HG02588 (cell line): ENCODE measurements at regions not wholly inside any gene's neighbourhood (a gene's known extent, or its start where the extent isn't known, plus 50 kb on each side); places are given as distances from the start of the nearest gene placed in this dataset.
"Not testable (repeated sequence)": the region's sequence is repeated elsewhere in the genome, so short reads cannot be mapped to it uniquely, and the experiment has no call there.

ENCODE experiments used
- ATAC-seq: cut with Tn5 transposase; IDR thresholded peaks from one replicate; pipeline ENCODE4 v1.9.1; 2021; ENCODE audit warnings: mild to moderate bottlenecking, moderate library complexity; ENCODE audit not compliant: unreplicated experiment

DNA sequence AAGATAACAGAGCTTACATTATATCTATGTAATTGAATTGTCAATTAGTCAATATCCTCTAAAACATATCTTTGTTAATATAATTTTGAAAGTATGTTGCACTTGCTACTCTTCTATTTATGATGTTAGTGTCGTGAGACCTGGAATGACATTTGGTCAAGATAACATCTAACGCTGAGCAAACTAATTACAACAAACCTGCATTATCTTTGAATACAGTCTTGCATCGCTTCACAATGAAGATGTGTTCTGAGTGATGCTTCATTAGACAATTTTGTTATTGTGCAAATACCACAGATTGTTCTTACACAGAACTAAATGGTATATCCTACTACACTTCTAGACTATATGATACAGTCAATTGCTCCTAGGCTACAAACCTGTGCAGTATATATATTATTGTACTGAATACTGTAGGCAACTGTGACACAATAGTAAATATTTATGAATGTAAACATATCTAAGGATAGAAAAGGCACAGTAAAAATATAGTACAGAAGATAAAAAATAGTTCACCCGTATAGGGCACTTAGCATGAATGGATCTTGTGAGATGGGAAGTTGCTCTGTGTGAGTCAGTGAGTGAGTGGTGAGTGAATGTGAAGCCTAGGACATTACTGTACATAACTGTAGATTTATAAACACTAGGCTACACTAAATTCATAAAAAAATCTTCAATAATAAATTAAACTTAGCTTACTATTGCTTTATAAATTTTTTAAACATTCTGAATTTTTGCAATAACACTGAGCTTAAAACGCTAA, 1773.8 kb downstream of the PCDH9 start:
- no peak for ATAC-seq

DNA sequence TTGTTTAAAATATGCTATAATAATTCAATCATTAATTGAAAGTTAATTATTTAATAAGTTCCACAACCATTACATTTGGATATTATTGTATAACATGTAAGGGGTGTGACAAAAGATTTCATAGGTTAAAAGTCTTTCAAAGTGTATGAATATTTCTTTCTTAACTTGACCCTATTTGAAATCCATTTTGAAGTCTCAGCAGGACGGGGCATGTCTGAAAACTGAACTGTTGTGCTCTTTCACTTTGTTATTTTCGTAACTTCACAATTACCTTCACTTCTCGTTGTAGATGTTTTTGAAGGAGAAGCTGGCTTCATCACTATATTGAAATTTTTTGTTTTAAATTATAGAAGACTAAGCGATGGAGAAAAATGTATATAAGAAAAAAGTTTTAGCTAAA, 1775.7 kb downstream of the PCDH9 start:
- ATAC-seq = no peak

- ATAC-seq = no peak
Measured at GRCh38 chr13:65453982-65454381, 1776.2 kb downstream of the PCDH9 start.

DNA sequence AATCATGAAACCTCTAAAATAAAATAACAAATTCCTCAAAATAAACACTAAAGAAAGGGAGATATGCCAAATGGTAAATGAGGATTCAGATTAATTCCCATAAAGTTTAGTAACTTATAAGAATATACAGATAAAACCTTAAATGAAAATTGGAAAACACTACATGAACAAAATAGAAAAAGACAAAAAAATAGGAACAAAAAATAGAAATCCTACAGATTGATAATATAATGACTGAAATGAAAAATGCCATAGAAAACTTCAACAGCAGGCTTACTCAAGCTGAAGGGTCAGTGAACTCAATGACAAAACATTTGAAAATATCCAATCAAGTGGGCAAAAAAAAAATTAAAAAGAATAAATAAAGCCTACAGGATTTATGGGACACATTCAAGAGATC, 1784.8 kb downstream of the PCDH9 start:
- ATAC-seq = no peak

DNA sequence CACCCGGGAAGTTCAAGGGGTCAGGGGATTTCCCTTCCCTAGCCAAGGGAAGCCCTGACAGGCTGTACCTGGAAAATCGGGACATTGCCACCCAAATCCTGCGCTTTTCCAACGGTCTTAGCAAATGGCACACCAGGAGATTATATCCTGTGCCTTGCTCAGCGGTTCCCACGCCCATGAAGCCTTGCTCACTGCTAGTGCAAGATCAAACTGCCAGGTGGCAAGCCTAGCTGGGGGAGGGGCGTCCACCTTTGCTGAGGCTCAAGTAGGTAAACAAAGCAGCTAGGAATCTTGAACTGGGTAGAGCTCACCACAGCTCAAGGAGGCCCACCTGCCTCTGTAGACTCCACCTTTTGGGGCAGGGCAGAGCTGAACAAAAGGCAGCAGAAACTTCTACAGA, 1794.5 kb downstream of the PCDH9 start:
- no peak for ATAC-seq

DNA sequence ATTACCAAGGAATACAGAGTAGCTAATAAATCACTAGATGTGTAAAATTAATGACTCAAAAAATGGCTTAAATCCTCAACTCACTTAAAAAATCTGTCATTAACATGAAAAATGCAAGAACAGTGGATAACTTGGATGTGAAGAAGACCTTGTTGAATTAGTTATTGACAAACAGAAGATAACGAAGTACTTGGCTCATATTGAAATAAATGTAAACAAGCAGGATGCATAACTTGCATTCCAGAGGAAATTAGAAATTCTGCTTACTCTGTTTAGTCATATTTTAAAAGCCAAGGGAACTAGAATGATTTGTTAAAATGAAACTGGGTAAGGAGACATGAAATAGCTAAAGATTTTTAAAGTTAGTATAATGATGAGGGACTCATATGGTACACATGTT, 1812.2 kb downstream of the PCDH9 start:
- ATAC-seq = no peak

GRCh38 chr13:65416784-65417183, 1813.4 kb downstream of the PCDH9 start:
- ATAC-seq = no peak

DNA sequence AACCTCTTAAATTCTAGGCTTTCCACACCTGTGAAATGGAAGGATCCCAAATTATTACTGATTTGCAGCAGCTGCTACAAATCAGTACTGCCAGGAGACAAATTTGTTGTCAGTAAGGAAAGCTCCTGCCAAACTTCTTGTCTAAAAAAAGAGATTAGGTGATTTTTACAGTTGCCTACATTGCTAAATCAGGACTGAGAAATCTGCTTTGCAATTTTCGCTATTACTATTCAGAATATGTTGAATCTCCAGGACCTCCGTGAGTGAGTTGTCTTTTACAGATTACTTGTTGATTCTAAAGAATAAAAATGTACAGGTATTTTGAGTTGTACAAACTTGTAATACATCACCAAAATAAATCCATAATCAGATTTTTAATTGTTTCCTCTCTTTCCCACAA, 1815.9 kb downstream of the PCDH9 start:
- ATAC-seq = no peak

- no peak for ATAC-seq
Measured at GRCh38 chr13:65411521-65411920, 1818.6 kb downstream of the PCDH9 start.

DNA sequence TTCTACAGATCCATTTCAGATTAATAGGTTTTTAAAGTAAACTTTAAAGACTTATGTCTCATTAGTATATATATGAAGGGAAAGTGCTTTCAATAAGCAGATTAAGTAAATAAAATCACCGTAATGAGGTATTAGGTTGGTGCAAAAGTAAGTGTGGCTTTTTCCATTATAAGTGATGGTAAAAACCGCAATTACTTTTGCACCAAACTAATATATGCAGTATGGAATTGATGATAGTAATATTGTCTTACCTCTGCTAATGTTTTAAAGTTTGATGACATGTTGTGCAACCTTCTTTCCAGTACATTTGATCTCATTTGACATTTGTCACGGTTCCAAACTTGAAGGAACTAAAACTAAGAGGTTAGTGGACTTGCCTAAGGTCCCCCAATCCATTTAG, 1819.3 kb downstream of the PCDH9 start:
- ATAC-seq = no peak

DNA sequence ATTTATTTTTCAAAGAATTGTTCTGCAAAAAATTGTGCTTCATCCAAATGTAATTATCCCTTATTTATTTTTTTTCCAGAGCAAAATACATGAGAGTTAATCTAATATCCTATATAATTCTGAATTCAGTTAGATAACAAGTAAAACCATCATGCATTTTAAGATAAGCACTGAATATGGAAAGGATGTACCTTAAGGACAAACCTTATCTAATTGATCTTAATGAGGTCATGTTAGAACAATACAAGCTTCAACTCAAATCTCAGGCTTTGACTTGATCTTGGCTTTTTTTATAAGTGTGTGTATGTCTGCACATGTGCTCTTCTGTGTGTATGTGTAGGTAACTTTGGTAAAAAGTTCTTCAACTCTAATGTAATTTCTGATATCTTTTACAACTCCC, 1828.8 kb downstream of the PCDH9 start:
- no peak for ATAC-seq

- ATAC-seq = no peak
Measured at GRCh38 chr13:65400702-65401101, 1829.4 kb downstream of the PCDH9 start.

DNA sequence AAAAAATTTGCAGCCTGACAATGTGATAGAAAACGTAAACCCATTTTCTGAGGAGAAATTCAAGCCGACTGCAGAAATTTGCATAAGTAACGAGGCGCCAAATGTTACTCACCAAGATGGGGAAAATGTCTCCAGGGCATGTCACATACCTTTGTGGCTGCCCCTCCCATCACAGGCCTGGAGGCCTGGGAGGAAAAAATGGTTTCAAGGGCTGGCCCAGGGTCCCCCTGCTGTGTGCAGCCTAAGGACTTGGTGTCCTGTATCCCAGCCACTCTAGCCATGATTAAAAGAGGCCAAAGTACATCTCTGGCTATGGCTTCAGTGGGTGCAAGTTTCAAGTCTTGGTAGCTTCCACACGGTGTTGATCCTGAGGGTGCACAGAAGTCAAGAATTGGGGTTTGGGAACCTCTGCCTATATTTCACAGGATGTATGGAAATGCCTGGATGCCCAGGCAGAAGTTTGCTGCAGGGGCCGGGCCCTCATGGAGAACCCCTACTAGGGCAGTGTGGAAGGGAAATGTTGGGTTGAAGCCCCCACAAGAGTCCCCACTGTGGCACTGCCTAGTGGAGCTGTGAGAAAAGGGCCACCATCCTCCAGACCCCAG, 1842.3 kb downstream of the PCDH9 start:
- ATAC-seq = no peak

GRCh38 chr13:65378943-65379519, 1851.1 kb downstream of the PCDH9 start:
- ATAC-seq = no peak

- ATAC-seq = no peak
Measured at GRCh38 chr13:65378484-65378883, 1851.7 kb downstream of the PCDH9 start.

GRCh38 chr13:65368832-65369231, 1861.3 kb downstream of the PCDH9 start:
- ATAC-seq = no peak

GRCh38 chr13:65353951-65354350, 1876.2 kb downstream of the PCDH9 start:
- no peak for ATAC-seq

DNA sequence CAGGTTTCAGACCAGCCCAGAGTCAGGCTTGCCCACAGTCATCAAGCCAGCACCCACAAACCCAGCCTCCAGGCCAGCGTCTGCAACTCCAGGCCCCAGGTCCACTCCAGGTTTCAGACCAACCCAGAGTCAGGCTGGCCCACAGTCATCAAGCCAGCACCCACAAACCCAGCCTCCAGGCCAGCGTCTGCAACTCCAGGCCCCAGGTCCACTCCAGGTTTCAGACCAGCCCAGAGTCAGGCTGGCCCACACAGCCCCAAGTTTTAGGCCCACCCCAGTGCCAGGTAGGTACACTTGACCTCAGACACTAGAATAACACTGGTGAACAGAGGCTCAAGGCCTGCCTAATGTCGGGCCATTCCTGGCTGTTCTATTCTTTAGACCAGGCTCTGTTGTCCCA, 1877.0 kb downstream of the PCDH9 start:
- ATAC-seq = not testable (repeated sequence)

- ATAC-seq = no peak
Measured at GRCh38 chr13:65347420-65348030, 1882.6 kb downstream of the PCDH9 start.

DNA sequence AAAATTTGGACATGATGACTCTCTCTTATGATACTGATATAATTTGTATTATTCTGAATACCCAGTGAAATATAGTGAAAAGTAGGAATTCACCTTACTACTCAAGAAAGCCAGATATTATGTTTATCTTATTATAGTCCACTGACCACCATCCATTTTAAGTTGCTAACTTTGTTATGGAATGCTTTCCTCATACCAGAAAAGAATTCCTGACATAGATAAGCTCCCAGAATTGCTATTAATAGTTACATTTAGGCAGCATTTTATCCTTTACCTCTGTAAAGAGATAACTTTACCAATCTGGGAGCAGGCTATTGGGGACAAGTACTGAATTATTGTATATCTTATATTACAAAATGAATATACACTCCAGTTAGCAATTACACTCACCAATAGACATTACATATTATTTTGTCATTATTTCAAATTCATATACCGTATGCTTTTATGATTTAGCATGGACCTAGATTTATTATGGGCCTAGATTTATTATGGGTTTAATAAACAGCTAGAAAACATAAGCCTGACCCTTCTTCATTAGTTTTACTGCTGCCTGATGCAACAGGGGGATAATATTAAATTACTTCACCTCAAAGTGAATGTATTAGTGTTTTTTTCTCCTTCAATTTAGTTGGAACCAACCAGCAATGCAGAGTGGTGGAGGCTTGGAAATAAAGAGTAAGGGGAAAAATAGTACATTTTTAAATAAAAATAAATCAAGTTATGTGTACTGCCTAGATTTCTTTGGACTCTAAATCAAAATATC, 1886.1 kb downstream of the PCDH9 start:
- no peak for ATAC-seq
